OCI-LY3 (cell line): ENCODE measurements at regions not wholly inside any gene's neighbourhood (a gene's known extent, or its start where the extent isn't known, plus 50 kb on each side); places are given as distances from the start of the nearest gene placed in this dataset.
"Not testable (repeated sequence)": the region's sequence is repeated elsewhere in the genome, so short reads cannot be mapped to it uniquely, and the experiment has no call there.

ENCODE experiments used
- H2AFZ ChIP-seq: fragments of 200-600, 300-600 bp; shearing (Covaris generic); 2 replicates; pipeline ENCODE4 v1.6.0; 2014; ENCODE audit warnings: antibody characterized with exemption, low read depth, low read length
- H3K27ac ChIP-seq: fragments of 200-600, 300-600 bp; sonication (generic); 2 replicates; pipeline ENCODE4 v1.5.1; 2014; ENCODE audit warnings: mild to moderate bottlenecking, low read length, moderate library complexity, mixed read lengths
- H3K27me3 ChIP-seq: fragments of 200-600, 300-600 bp; sonication (generic); 2 replicates; pipeline ENCODE4 v1.6.1; 2014; ENCODE audit warnings: low read depth, low read length, mixed read lengths
- H3K36me3 ChIP-seq: fragments of 200-600, 300-600 bp; sonication (generic); replicated peaks from 2 replicates; pipeline ENCODE3; 2014; ENCODE audit warnings: low read depth, low read length, mixed read lengths
- H3K4me1 ChIP-seq: fragments of 300-600, 200-600 bp; sonication (generic); 2 replicates; pipeline ENCODE4 v1.6.1; 2014; ENCODE audit warnings: low read length, mixed read lengths
- H3K4me2 ChIP-seq: fragments of 200-600, 300-600 bp; sonication (generic); 2 replicates; pipeline ENCODE4 v1.6.1; 2014; ENCODE audit warnings: low read length, mixed read lengths
- H3K4me3 ChIP-seq: fragments of 300-600, 200-600 bp; sonication (generic); 2 replicates; pipeline ENCODE4 v1.5.1; 2014; ENCODE audit warnings: antibody characterized with exemption, mild to moderate bottlenecking, low read length, moderate library complexity
- H3K79me2 ChIP-seq: fragments of 300-600, 200-600 bp; shearing (Covaris generic); 2 replicates; pipeline ENCODE4 v1.6.1; 2014; ENCODE audit warnings: mild to moderate bottlenecking, low read length, mixed read lengths
- H3K9ac ChIP-seq: fragments of 300-600, 200-600 bp; shearing (Covaris generic); 2 replicates; pipeline ENCODE4 v1.6.0; 2014; ENCODE audit warnings: mild to moderate bottlenecking, low read length, moderate library complexity
- H3K9me3 ChIP-seq: fragments of 200-600, 300-600 bp; shearing (Covaris generic); 2 replicates; pipeline ENCODE4 v1.6.1; 2014; ENCODE audit warnings: low read length, mixed read lengths; ENCODE audit not compliant: insufficient read depth
- H4K20me1 ChIP-seq: fragments of 200-600, 300-600 bp; sonication (generic); 2 replicates; pipeline ENCODE4 v1.6.1; 2016; ENCODE audit warnings: low read length, mixed read lengths; ENCODE audit not compliant: insufficient read depth
- EZH2phosphoT487 ChIP-seq: fragments of 200-600 bp; shearing (Covaris generic); IDR thresholded peaks from 2 replicates; pipeline ENCODE4 v1.6.1; 2018; ENCODE audit warnings: antibody characterized with exemption, mixed run types, low read depth
- TF ChIP-seq, protein P1 (sequence below): fragments of 200-600, 300-600 bp; sonication (generic); IDR thresholded peaks from 2 replicates; pipeline ENCODE4 v1.5.1; 2014; ENCODE audit warnings: antibody characterized with exemption, low read length, low read depth

DNA sequence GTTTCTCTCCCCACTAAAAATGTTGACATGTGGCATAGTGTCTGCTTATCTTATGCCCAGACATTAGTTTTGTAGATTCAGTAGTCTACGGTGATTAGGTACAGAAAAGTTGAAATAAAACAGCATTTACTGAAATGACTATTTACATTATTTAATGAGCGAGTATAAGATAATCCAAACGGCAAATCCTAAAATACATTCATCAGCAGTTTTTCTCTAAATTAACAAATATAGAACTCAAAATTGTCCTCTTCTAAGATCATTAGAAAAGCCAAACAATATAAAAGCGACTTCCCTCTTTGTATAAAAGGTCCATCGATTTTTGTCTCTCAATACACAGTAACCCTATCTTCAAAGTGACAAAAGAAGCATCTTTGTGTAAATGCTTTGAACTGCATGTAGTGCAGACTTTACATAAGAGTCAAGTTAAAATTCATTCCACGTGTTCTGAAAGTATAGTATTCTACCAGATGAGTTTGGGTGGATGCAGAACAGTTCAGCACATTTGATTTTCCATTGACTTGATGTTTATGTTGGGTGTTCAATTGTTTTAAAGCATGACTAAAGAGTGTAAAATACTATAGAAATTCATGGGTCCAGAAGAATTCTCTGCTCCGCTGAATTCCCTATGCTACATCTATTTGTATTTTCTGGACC is 480.8 kb upstream of the DPH6 start:
- Histone ChIP-seq H2AFZ (no peak overlapping the region), H3K9me3 (no peaks in the 10 kb centered on the region), H3K9ac (no peak overlapping the region), H3K4me3 (no peak overlapping the region), H3K79me2 (no peaks in the 10 kb centered on the region), H3K4me2 (no peak overlapping the region), H4K20me1 (no peaks in the 10 kb centered on the region), H3K27ac (no peak overlapping the region), H3K36me3 (no peaks in the 10 kb centered on the region), H3K27me3 (no peaks in the 10 kb centered on the region), H3K4me1 (no peaks in the 10 kb centered on the region)
- TF ChIP-seq, protein P1, sequence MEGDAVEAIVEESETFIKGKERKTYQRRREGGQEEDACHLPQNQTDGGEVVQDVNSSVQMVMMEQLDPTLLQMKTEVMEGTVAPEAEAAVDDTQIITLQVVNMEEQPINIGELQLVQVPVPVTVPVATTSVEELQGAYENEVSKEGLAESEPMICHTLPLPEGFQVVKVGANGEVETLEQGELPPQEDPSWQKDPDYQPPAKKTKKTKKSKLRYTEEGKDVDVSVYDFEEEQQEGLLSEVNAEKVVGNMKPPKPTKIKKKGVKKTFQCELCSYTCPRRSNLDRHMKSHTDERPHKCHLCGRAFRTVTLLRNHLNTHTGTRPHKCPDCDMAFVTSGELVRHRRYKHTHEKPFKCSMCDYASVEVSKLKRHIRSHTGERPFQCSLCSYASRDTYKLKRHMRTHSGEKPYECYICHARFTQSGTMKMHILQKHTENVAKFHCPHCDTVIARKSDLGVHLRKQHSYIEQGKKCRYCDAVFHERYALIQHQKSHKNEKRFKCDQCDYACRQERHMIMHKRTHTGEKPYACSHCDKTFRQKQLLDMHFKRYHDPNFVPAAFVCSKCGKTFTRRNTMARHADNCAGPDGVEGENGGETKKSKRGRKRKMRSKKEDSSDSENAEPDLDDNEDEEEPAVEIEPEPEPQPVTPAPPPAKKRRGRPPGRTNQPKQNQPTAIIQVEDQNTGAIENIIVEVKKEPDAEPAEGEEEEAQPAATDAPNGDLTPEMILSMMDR: no peak
- TF ChIP-seq EZH2phosphoT487: no peak

DNA sequence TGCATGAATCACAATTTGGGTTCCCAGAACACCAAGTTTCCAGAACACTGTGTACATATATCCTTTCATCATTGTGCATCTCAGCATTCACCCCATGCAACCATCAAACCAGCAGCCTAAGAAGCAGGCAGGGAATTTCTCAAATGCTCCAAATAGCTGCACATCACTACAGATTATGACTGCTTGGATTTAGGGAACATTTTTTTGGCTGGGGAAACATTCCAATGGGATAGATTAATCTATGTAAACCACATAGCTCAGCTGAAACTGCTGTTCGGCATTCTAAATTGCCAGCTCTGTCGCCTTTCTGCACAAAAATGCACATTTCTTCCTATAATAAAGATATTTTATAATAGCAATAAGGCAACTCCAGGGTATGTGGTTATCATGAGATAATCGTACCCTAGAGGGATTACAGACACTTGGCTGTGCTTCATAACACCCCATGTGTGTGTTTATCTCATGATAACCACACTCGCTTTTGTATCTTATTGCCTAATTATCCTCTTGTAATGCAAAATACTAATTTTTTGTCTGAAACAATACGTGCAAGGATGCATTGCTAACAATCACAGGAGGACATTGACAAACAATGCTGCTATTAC is 483.7 kb upstream of the DPH6 start:
- no peaks in the 10 kb centered on the region for H4K20me1 ChIP-seq
- no peaks in the 10 kb centered on the region for H3K27me3 ChIP-seq
- no peak overlapping the region for H3K9ac ChIP-seq
- H3K4me1 ChIP-seq: no peaks in the 10 kb centered on the region
- H3K4me3 ChIP-seq: no peak overlapping the region
- no peak overlapping the region for H3K27ac ChIP-seq
- H3K4me2 ChIP-seq: no peak overlapping the region
- TF ChIP-seq EZH2phosphoT487: no peak
- TF ChIP-seq, protein P1: no peak
- H3K36me3 ChIP-seq: no peaks in the 10 kb centered on the region
- H2AFZ ChIP-seq: no peak overlapping the region
- no peaks in the 10 kb centered on the region for H3K79me2 ChIP-seq
- no peaks in the 10 kb centered on the region for H3K9me3 ChIP-seq

DNA sequence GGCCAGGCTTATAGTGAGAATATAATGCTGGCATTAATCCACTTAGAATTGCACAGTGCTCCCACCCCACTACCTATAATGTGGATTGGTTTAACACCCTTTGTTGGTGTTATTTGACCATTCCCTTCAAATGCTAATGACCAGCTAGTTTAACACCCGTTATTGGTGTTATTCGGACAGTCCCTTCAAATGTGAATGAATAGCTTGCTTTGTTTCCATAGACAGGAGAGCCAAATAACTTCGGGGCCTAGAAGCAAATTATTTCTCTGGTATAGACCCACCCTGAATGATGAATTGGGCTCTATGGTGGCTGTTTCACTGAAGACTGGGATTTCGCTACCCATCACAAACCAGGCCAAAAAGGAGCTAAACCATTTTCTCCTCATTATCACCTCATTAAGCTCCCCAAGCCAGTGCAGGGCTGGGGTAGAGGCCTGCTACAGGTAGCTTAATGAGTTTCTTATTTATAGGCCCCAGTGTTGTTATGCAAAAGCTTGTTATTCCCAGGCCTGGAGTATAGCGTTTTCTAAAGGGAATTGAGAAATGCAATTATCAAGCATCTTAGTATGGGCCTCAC is 494.1 kb upstream of the DPH6 start:
- Histone ChIP-seq H2AFZ (no peak overlapping the region), H3K4me3 (no peak overlapping the region), H3K27me3 (no peaks in the 10 kb centered on the region), H3K36me3 (no peaks in the 10 kb centered on the region), H3K9me3 (no peaks in the 10 kb centered on the region), H3K79me2 (no peaks in the 10 kb centered on the region), H3K9ac (no peak overlapping the region), H3K4me1 (no peaks in the 10 kb centered on the region), H3K4me2 (no peak overlapping the region), H3K27ac (no peak overlapping the region), H4K20me1 (no peaks in the 10 kb centered on the region)
- no peak for TF ChIP-seq EZH2phosphoT487
- TF ChIP-seq, protein P1: no peak

DNA sequence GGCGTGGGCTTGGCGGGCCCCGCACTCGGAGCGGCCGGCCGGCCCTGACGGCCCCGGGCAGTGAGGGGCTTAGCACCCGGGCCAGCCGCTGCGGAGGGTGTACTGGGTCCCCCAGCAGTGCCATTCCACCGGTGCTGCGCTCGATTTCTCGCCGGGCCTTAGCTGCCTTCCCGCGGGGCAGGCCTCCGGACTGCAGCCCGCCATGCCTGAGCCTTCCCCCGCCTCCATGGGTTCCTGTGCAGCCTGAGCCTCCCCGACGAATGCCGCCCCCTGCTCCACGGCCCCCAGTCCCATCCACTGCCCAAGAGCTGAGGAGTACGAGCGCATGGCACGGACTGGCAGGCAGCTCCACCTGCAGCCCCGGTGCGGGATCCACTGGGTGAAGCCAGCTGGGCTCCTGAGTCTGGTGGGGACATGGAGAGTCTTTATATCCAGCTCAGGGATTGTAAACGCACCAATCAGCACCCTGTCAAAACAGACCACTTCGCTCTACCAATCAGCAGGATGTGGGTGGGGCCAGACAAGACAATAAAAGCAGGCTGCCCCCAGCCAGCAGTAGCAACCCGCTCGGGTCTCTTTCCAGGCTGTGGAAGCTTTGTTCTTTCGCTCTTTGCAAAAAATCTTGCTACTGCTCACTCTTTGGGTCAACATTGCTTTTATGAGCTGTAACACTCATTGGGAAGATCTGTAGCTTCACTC is 501.2 kb upstream of the DPH6 start:
- not testable (repeated sequence) for H3K27ac ChIP-seq, H3K27me3 ChIP-seq, H3K36me3 ChIP-seq, H4K20me1 ChIP-seq, H3K4me1 ChIP-seq, H3K4me2 ChIP-seq, H3K79me2 ChIP-seq, H3K9ac ChIP-seq, H2AFZ ChIP-seq, H3K9me3 ChIP-seq, H3K4me3 ChIP-seq
